Astrocyte (in vitro differentiated cells and primary cell): ENCODE measurements at regions not wholly inside any gene's neighbourhood (a gene's known extent, or its start where the extent isn't known, plus 50 kb on each side); places are given as distances from the start of the nearest gene placed in this dataset.

Experiments used
- DNase-seq: peaks from one replicate; pipeline ENCODE4 v3.0.0-alpha.2; 2010; ENCODE audit warnings: low read depth
- FAIRE-seq: peaks from 2 replicates; lab custom pipeline; 2011; peaks lifted over from hg19 to GRCh38; lab: Jason Lieb, UNC
- H2AFZ ChIP-seq: 2 replicates; pipeline ENCODE4 v1.6.0; 2012; ENCODE audit warnings: low read depth, low read length, inconsistent platforms
- H3K27ac ChIP-seq: 2 replicates; pipeline ENCODE4 v1.5.1; 2011; ENCODE audit warnings: low read depth, low read length, inconsistent platforms
- H3K27me3 ChIP-seq: 2 replicates; pipeline ENCODE4 v1.6.0; 2011; ENCODE audit warnings: low read length, inconsistent platforms; ENCODE audit not compliant: insufficient read depth
- H3K36me3 ChIP-seq: 2 replicates; pipeline ENCODE4 v1.5.1; 2011; ENCODE audit warnings: low read length, inconsistent platforms; ENCODE audit not compliant: insufficient read depth
- H3K4me1 ChIP-seq: 2 replicates; pipeline ENCODE4 v1.5.1; 2011; ENCODE audit warnings: low read length, inconsistent platforms; ENCODE audit not compliant: insufficient read depth
- H3K4me2 ChIP-seq: 2 replicates; pipeline ENCODE4 v1.6.0; 2012; ENCODE audit warnings: low read length, inconsistent platforms
- H3K4me3 ChIP-seq: 2 replicates; pipeline ENCODE4 v1.5.1; 2011; ENCODE audit warnings: low read depth, mild to moderate bottlenecking, low read length, inconsistent platforms; ENCODE audit not compliant: insufficient read depth
- H3K79me2 ChIP-seq: 2 replicates; pipeline ENCODE4 v1.6.0; 2012; ENCODE audit warnings: mild to moderate bottlenecking, low read length, inconsistent platforms; ENCODE audit not compliant: insufficient read depth
- H3K9ac ChIP-seq: 2 replicates; pipeline ENCODE4 v1.6.0; 2012; ENCODE audit warnings: mild to moderate bottlenecking, low read length, inconsistent platforms
- H3K9me3 ChIP-seq: 2 replicates; pipeline ENCODE4 v1.5.1; 2012; ENCODE audit warnings: low read depth, mild to moderate bottlenecking, low read length, inconsistent platforms; ENCODE audit not compliant: insufficient read depth
- H4K20me1 ChIP-seq: 2 replicates; pipeline ENCODE4 v1.6.0; 2012; ENCODE audit warnings: low read length, inconsistent platforms; ENCODE audit not compliant: insufficient read depth
- H3K27ac Mint-ChIP-seq: one replicate; pipeline ENCODE4 v1.8.0; 2021; ENCODE audit warnings: mild to moderate bottlenecking, mixed read lengths; ENCODE audit not compliant: unreplicated experiment
- H3K27me3 Mint-ChIP-seq: one replicate; pipeline ENCODE4 v1.8.0; 2021; ENCODE audit warnings: low read depth, mixed read lengths; ENCODE audit not compliant: unreplicated experiment
- H3K36me3 Mint-ChIP-seq: one replicate; pipeline ENCODE4 v1.8.0; 2021; ENCODE audit warnings: low read depth, mixed read lengths; ENCODE audit not compliant: unreplicated experiment
- H3K4me1 Mint-ChIP-seq: one replicate; pipeline ENCODE4 v1.8.0; 2021; ENCODE audit warnings: low read depth, mixed read lengths; ENCODE audit not compliant: unreplicated experiment
- H3K4me3 Mint-ChIP-seq: one replicate; pipeline ENCODE4 v1.8.0; 2021; ENCODE audit warnings: mild to moderate bottlenecking, moderate library complexity, mixed read lengths; ENCODE audit not compliant: unreplicated experiment
- H3K9me3 Mint-ChIP-seq: one replicate; pipeline ENCODE4 v1.8.0; 2021; ENCODE audit warnings: mild to moderate bottlenecking, mixed read lengths; ENCODE audit not compliant: unreplicated experiment
- EZH2 ChIP-seq: IDR thresholded peaks from 2 replicates; pipeline ENCODE4 v1.6.1; 2012; ENCODE audit warnings: mild to moderate bottlenecking, low read length, inconsistent platforms; ENCODE audit not compliant: insufficient read depth
- TF ChIP-seq, protein P1 (sequence below): IDR thresholded peaks from 2 replicates; pipeline ENCODE4 v1.5.1; 2011; ENCODE audit warnings: low read depth, mild to moderate bottlenecking, inconsistent platforms, low read length, moderate library complexity; ENCODE audit not compliant: insufficient read depth

DNA sequence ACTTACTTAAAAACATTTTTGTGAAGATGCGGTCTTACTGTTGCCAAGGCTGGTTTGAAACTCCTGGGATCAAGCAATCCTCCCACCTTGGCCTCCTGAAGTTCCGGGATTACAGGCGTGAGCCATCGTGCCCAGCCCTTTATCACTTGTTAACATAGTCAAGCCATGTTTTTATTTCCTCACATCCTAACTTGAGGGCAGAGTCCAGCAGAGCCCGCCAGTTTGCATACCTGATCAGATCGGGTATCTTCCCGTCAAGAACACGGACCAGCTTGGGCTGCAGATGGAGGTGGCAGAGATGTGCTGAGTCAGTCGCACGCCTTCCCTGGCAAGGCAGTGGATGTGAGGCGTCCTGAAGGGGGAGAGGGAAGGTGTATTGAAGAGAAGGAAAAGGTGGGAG is 447.3 kb upstream of the USP9Y start:
- H3K9ac ChIP-seq, result no peak overlapping the region
- no peak for DNase-seq
- H3K4me3 ChIP-seq, result no peak overlapping the region
- no peaks in the 10 kb centered on the region for H3K27me3 ChIP-seq
- H2AFZ ChIP-seq, result no peak overlapping the region
- FAIRE-seq, result no peak
- H4K20me1 ChIP-seq, result no peaks in the 10 kb centered on the region
- no peaks in the 10 kb centered on the region for H3K9me3 ChIP-seq
- no peaks in the 10 kb centered on the region for H3K4me1 ChIP-seq
- peaks cover 8% of the 10 kb centered on the region for H3K9me3 Mint-ChIP-seq
- no peak overlapping the region for H3K27ac Mint-ChIP-seq
- no peaks in the 10 kb centered on the region for H3K4me1 Mint-ChIP-seq
- H3K79me2 ChIP-seq, result no peaks in the 10 kb centered on the region
- no peaks in the 10 kb centered on the region for H3K36me3 ChIP-seq
- no peak overlapping the region for H3K27ac ChIP-seq
- H3K4me3 Mint-ChIP-seq, result no peak overlapping the region
- no peaks in the 10 kb centered on the region for H3K27me3 Mint-ChIP-seq
- TF ChIP-seq, protein P1, sequence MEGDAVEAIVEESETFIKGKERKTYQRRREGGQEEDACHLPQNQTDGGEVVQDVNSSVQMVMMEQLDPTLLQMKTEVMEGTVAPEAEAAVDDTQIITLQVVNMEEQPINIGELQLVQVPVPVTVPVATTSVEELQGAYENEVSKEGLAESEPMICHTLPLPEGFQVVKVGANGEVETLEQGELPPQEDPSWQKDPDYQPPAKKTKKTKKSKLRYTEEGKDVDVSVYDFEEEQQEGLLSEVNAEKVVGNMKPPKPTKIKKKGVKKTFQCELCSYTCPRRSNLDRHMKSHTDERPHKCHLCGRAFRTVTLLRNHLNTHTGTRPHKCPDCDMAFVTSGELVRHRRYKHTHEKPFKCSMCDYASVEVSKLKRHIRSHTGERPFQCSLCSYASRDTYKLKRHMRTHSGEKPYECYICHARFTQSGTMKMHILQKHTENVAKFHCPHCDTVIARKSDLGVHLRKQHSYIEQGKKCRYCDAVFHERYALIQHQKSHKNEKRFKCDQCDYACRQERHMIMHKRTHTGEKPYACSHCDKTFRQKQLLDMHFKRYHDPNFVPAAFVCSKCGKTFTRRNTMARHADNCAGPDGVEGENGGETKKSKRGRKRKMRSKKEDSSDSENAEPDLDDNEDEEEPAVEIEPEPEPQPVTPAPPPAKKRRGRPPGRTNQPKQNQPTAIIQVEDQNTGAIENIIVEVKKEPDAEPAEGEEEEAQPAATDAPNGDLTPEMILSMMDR, result no peak
- no peak for TF ChIP-seq EZH2
- no peaks in the 10 kb centered on the region for H3K36me3 Mint-ChIP-seq
- no peak overlapping the region for H3K4me2 ChIP-seq

DNA sequence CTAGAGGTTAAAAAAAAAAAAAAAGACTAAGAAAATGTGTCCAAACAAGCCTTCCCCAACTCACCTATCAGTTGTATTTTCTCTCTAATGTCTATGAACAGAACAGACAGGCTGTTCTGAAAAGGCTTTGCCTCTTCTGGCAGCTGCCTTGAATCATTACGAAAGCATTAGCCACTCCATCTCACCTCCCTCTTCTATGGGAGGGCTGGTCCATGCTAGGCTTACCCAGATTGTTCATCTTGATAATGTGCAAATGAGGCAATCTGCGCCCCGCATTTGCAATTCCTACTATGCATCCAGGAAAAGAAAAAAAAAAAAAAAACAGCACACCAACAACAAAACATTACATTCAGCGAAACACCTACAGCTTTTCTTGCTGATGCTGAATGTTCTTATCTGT is 429.9 kb upstream of the USP9Y start:
- Mint-ChIP-seq H3K4me3 (no peak overlapping the region), H3K9me3 (peaks cover 2% of the 10 kb centered on the region), H3K36me3 (no peaks in the 10 kb centered on the region), H3K27ac (no peak overlapping the region), H3K4me1 (no peaks in the 10 kb centered on the region), H3K27me3 (no peaks in the 10 kb centered on the region)
- Histone ChIP-seq H3K4me2 (no peak overlapping the region), H4K20me1 (no peaks in the 10 kb centered on the region), H3K27me3 (no peaks in the 10 kb centered on the region), H3K9ac (no peak overlapping the region), H2AFZ (no peak overlapping the region), H3K79me2 (no peaks in the 10 kb centered on the region), H3K36me3 (no peaks in the 10 kb centered on the region), H3K4me3 (no peak overlapping the region), H3K9me3 (no peaks in the 10 kb centered on the region), H3K4me1 (no peaks in the 10 kb centered on the region), H3K27ac (no peak overlapping the region)
- no peak for TF ChIP-seq EZH2
- TF ChIP-seq, protein P1, result no peak
- DNase-seq, result no peak
- no peak for FAIRE-seq

DNA sequence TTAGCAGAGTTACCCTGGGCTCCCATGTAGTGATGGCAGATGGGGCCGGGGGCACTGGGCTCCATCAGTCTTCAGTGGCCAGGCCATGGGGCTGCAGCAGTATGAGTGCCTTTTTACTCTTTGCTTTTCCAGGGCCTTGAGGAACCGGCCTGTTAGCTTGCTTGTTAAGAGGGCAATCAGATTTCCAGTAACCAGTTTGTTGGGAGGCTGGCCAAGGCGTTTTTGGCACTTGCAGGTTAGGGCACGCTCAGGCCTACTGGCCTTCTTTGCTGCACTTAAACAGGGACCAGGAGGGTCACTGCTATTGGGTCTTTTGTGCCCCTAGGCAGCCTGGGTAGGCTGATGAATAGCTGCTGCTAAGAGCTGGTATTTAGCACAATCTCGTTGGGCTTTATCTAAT is 415.4 kb upstream of the USP9Y start:
- Histone ChIP-seq H3K79me2 (no peaks in the 10 kb centered on the region), H3K4me2 (no peak overlapping the region), H3K4me3 (no peak overlapping the region), H3K9ac (no peak overlapping the region), H3K9me3 (no peaks in the 10 kb centered on the region), H2AFZ (no peak overlapping the region), H3K27ac (no peak overlapping the region), H4K20me1 (no peaks in the 10 kb centered on the region), H3K4me1 (no peaks in the 10 kb centered on the region), H3K36me3 (no peaks in the 10 kb centered on the region), H3K27me3 (no peaks in the 10 kb centered on the region)
- FAIRE-seq (no peak), DNase-seq (no peak)
- H3K9me3 Mint-ChIP-seq, result peaks cover 3% of the 10 kb centered on the region
- no peaks in the 10 kb centered on the region for H3K27me3 Mint-ChIP-seq
- no peak for TF ChIP-seq EZH2
- no peaks in the 10 kb centered on the region for H3K4me1 Mint-ChIP-seq
- no peak overlapping the region for H3K27ac Mint-ChIP-seq
- H3K4me3 Mint-ChIP-seq, result no peak overlapping the region
- no peaks in the 10 kb centered on the region for H3K36me3 Mint-ChIP-seq
